SK-N-SH (cell line): ENCODE measurements at regions not wholly inside any gene's neighbourhood (a gene's known extent, or its start where the extent isn't known, plus 50 kb on each side); places are given as distances from the start of the nearest gene placed in this dataset.
A peak's percentile ranks its signal among the peaks of the same experiment; 100 is the strongest.

ENCODE experiments used
- CTCF ChIA-PET: fragments of 300-600, 350-600 bp; formaldehyde crosslinking; extraction: SDS; loops from one replicate; lab custom pipeline; 2021; lab: Yijun Ruan, JAX
- POLR2A ChIA-PET: fragments of 350-600 bp; sonication (Branson Sonifier 250); formaldehyde crosslinking; extraction: SDS; loops from one replicate; lab custom pipeline; 2020; ENCODE audit warnings: antibody characterized with exemption, inconsistent platforms; lab: Yijun Ruan, JAX
- DNase-seq: peaks from one replicate; pipeline ENCODE4 v3.0.0; 2012
- H2AFZ ChIP-seq: fragments of 200-600 bp; sonication (generic); 2 replicates; pipeline ENCODE4 v1.8.1; 2016; ENCODE audit warnings: antibody characterized with exemption, mild to moderate bottlenecking, low read depth
- H3F3A ChIP-seq: fragments of 200-600 bp; sonication (generic); replicated peaks from 2 replicates; pipeline ENCODE3; 2016; ENCODE audit warnings: antibody characterized with exemption, mild to moderate bottlenecking; ENCODE audit not compliant: insufficient read depth
- H3K27ac ChIP-seq, 2 experiments: fragments of 200-500 bp in 1 of 2; fragments of 200-600 bp in 1 of 2; sonication (Bioruptor generic) in 1 of 2; sonication (generic), shearing (Covaris generic) in 1 of 2; 2 replicates each; pipeline versions ENCODE4 v1.5.1 to v1.6.1; 2014 to 2016; ENCODE audit warnings: low read depth in 2 of 2, inconsistent platforms in 1 of 2, low read length in 1 of 2, mild to moderate bottlenecking in 1 of 2, mixed read lengths in 1 of 2
- H3K27me3 ChIP-seq: fragments of 200-600 bp; sonication (generic), shearing (Covaris generic); 2 replicates; pipeline ENCODE4 v1.6.1; 2016; ENCODE audit warnings: mixed run types; ENCODE audit not compliant: insufficient read depth
- H3K36me3 ChIP-seq, 2 experiments: fragments of 200-500 bp in 1 of 2; fragments of 200-600 bp in 1 of 2; sonication (Bioruptor generic) in 1 of 2; sonication (generic) in 1 of 2; replicated peaks in 1 of 2; 2 replicates each; pipeline versions ENCODE3 to v1.5.1; 2014 to 2016; ENCODE audit warnings: low read length in 1 of 2, mild to moderate bottlenecking in 1 of 2; ENCODE audit not compliant: insufficient read depth in 2 of 2, control insufficient read depth in 1 of 2
- H3K4me1 ChIP-seq, 2 experiments: fragments of 200-500 bp in 1 of 2; fragments of 200-600 bp in 1 of 2; sonication (Bioruptor generic) in 1 of 2; sonication (generic), shearing (Covaris generic) in 1 of 2; 2 replicates each; pipeline versions ENCODE4 v1.5.1 to v1.6.1; 2014 to 2016; ENCODE audit warnings: low read depth in 1 of 2, low read length in 1 of 2, mixed run types in 1 of 2; ENCODE audit not compliant: insufficient read depth in 2 of 2, control insufficient read depth in 1 of 2
- H3K4me2 ChIP-seq: fragments of 200-600 bp; sonication (generic), shearing (Covaris generic); 2 replicates; pipeline ENCODE4 v1.6.1; 2017; ENCODE audit warnings: mixed run types
- H3K4me3 ChIP-seq, 2 experiments: fragments of 200-500 bp in 1 of 2; fragments of 200-600 bp in 1 of 2; sonication (Bioruptor generic) in 1 of 2; sonication (generic), shearing (Covaris generic) in 1 of 2; 2 replicates each; pipeline versions ENCODE4 v1.5.1 to v1.8.1; 2014 to 2016; ENCODE audit warnings: low read depth in 2 of 2, inconsistent platforms in 1 of 2, low read length in 1 of 2, mild to moderate bottlenecking in 1 of 2, mixed read lengths in 1 of 2, moderate library complexity in 1 of 2
- H3K79me2 ChIP-seq: fragments of 200-600 bp; sonication (generic); 2 replicates; pipeline ENCODE4 v1.8.1; 2017; ENCODE audit warnings: mild to moderate bottlenecking; ENCODE audit not compliant: insufficient read depth
- H3K9ac ChIP-seq: fragments of 200-600 bp; sonication (generic); 2 replicates; pipeline ENCODE4 v1.6.1; 2017; ENCODE audit warnings: mixed run types
- H3K9me2 ChIP-seq: fragments of 200-600 bp; sonication (generic); 2 replicates; pipeline ENCODE4 v1.6.1; 2017; ENCODE audit warnings: mixed run types
- H3K9me3 ChIP-seq: fragments of 200-600 bp; sonication (generic); 2 replicates; pipeline ENCODE4 v1.6.1; 2017; ENCODE audit warnings: mixed run types, mild to moderate bottlenecking, moderate library complexity
- H4K20me1 ChIP-seq: fragments of 200-600 bp; sonication (generic); 2 replicates; pipeline ENCODE4 v1.6.1; 2017; ENCODE audit warnings: mild to moderate bottlenecking, mixed run types; ENCODE audit not compliant: insufficient read depth
- EP300 ChIP-seq, 2 experiments: IDR thresholded peaks; 2 replicates each; pipeline versions ENCODE4 v1.4.0 to v1.6.1; 2012; ENCODE audit warnings: borderline replicate concordance in 1 of 2, low read depth in 1 of 2, low read length in 1 of 2
- EZH2phosphoT487 ChIP-seq: fragments of 200-600 bp; sonication (generic); IDR thresholded peaks from 2 replicates; pipeline ENCODE4 v1.6.1; 2017; ENCODE audit warnings: low read depth, mixed run types, mild to moderate bottlenecking, antibody characterized with exemption, moderate library complexity, borderline replicate concordance
- FOSL2 ChIP-seq: IDR thresholded peaks from 2 replicates; pipeline ENCODE4 v1.4.0; 2012; ENCODE audit warnings: low read depth, mild to moderate bottlenecking, moderate library complexity, borderline replicate concordance
- MAX ChIP-seq: IDR thresholded peaks from 2 replicates; pipeline ENCODE4 v1.4.0; 2012; ENCODE audit warnings: low read depth
- MEF2A ChIP-seq: IDR thresholded peaks from 2 replicates; pipeline ENCODE4 v1.4.0; 2012; ENCODE audit warnings: low read depth, borderline replicate concordance
- NRF1 ChIP-seq: IDR thresholded peaks from 2 replicates; pipeline ENCODE4 v1.6.1; 2012; ENCODE audit warnings: low read depth, mild to moderate bottlenecking, low read length
- PBX3 ChIP-seq: IDR thresholded peaks from 2 replicates; pipeline ENCODE4; 2012
- POLR2AphosphoS5 ChIP-seq: IDR thresholded peaks from 2 replicates; pipeline ENCODE4 v1.6.1; 2012; ENCODE audit warnings: low read depth, low read length
- RCOR1 ChIP-seq: fragments of 150-350 bp; IDR thresholded peaks from 2 replicates; pipeline ENCODE4 v1.6.1; 2017; ENCODE audit warnings: antibody characterized with exemption, low read length
- RFX5 ChIP-seq: IDR thresholded peaks from 2 replicates; pipeline ENCODE4 v1.6.1; 2012; ENCODE audit warnings: mild to moderate bottlenecking, improper control_type of control experiment, low read length
- RXRA ChIP-seq: IDR thresholded peaks from 2 replicates; pipeline ENCODE4 v1.4.0; 2012; ENCODE audit warnings: low read depth, mild to moderate bottlenecking, borderline replicate concordance
- SIN3A ChIP-seq: IDR thresholded peaks from 2 replicates; pipeline ENCODE4 v1.6.1; 2012; ENCODE audit warnings: low read depth, mild to moderate bottlenecking, low read length, moderate library complexity, borderline replicate concordance
- TAF1 ChIP-seq: IDR thresholded peaks from 2 replicates; pipeline ENCODE4 v1.6.1; 2012; ENCODE audit warnings: low read depth, mild to moderate bottlenecking, low read length, moderate library complexity, borderline replicate concordance
- TCF12 ChIP-seq: IDR thresholded peaks from 2 replicates; pipeline ENCODE4 v1.4.0; 2012
- TEAD4 ChIP-seq: IDR thresholded peaks from 2 replicates; pipeline ENCODE4 v1.4.0; 2012; ENCODE audit warnings: mild to moderate bottlenecking, borderline replicate concordance; ENCODE audit not compliant: insufficient read depth
- USF2 ChIP-seq: fragments of 150-350 bp; IDR thresholded peaks from 2 replicates; pipeline ENCODE4 v1.6.1; 2017; ENCODE audit warnings: antibody characterized with exemption, low read length, low read depth, borderline replicate concordance
- YY1 ChIP-seq: IDR thresholded peaks from 2 replicates; pipeline ENCODE4 v1.4.0; 2012; ENCODE audit warnings: low read depth, mild to moderate bottlenecking
- WGBS: methylation state at CpG from one replicate; pipeline ENCODE4 v1.1.6; 2017; ENCODE audit warnings: low lambda C conversion rate; 5-methylcytosine and 5-hydroxymethylcytosine counted together
- TF ChIP-seq, protein P1 (sequence below): IDR thresholded peaks from 2 replicates; pipeline ENCODE4 v1.4.0; 2012; ENCODE audit warnings: low read depth, borderline replicate concordance

- Histone ChIP-seq H3K9ac (no peak overlapping the region), H3K9me2 (no peaks in the 10 kb centered on the region), H3K9me3 (no peaks in the 10 kb centered on the region), H4K20me1 (no peaks in the 10 kb centered on the region), H3K4me3 (no peak overlapping the region), H3K36me3 (no peaks in the 10 kb centered on the region), H3F3A (no peaks in the 10 kb centered on the region), H3K27me3 (no peaks in the 10 kb centered on the region), H3K4me2 (no peak overlapping the region), H3K79me2 (no peaks in the 10 kb centered on the region), H3K27ac (peak overlapping the region; percentile 60 to 62; a peak in 2 of 4 replicates), H3K4me1 (no peaks in the 10 kb centered on the region; a peak in 1 of 4 replicates), H2AFZ (no peak overlapping the region)
- TF ChIP-seq EZH2phosphoT487: no peak
- TF ChIP-seq TCF12: no peak
- POLR2A ChIA-PET: no interaction called here
- DNase-seq: no peak
- WGBS: 27% methylated on average over 1 of the region's 1 CpG
- CTCF ChIA-PET: no interaction called here
Observed at GRCh38 chrX:99654188-99654587, 755.9 kb downstream of the PCDH19 start.

- POLR2A ChIA-PET: no interaction called here
- 4% methylated on average over 1 of the region's 1 CpG for WGBS
Observed at GRCh38 chrX:99653352-99653751, 756.7 kb downstream of the PCDH19 start.

More at GRCh38 chrX:99653352-99653751, 756.7 kb downstream of the PCDH19 start:
- no peak overlapping the region for H3K4me3 ChIP-seq
- no peaks in the 10 kb centered on the region for H4K20me1 ChIP-seq
- TF ChIP-seq TCF12: peak; percentile 95
- TF ChIP-seq FOSL2: peak; percentile 10; the same call in 1 of the 2 replicates
- no peak for TF ChIP-seq USF2
- TF ChIP-seq NRF1: no peak
- TF ChIP-seq MEF2A: peak; percentile 54; the same call in 1 of the 2 replicates
- peak; percentile 30; the same call in 1 of the 2 replicates for TF ChIP-seq RXRA
- TF ChIP-seq PBX3: peak; percentile 71
- TF ChIP-seq RFX5: no peak
- no peak for TF ChIP-seq SIN3A
- no peak for TF ChIP-seq RCOR1
- TF ChIP-seq MAX: no peak
- no peak for TF ChIP-seq EZH2phosphoT487
- TF ChIP-seq TEAD4: 0 out of 2 replicates have a peak, but pooled peaks have one; percentile 13
- TF ChIP-seq EP300 (IDR thresholded peaks at IDR 0.05; ENCODE audit: borderline replicate concordance in 1 of 2, low read depth in 1 of 2, low read length in 1 of 2): peak in 1 of 2 experiments; percentile 78; a peak in 3 of 4 replicates
- no peak for TF ChIP-seq POLR2AphosphoS5
- TF ChIP-seq TAF1: no peak
- TF ChIP-seq, protein P1, sequence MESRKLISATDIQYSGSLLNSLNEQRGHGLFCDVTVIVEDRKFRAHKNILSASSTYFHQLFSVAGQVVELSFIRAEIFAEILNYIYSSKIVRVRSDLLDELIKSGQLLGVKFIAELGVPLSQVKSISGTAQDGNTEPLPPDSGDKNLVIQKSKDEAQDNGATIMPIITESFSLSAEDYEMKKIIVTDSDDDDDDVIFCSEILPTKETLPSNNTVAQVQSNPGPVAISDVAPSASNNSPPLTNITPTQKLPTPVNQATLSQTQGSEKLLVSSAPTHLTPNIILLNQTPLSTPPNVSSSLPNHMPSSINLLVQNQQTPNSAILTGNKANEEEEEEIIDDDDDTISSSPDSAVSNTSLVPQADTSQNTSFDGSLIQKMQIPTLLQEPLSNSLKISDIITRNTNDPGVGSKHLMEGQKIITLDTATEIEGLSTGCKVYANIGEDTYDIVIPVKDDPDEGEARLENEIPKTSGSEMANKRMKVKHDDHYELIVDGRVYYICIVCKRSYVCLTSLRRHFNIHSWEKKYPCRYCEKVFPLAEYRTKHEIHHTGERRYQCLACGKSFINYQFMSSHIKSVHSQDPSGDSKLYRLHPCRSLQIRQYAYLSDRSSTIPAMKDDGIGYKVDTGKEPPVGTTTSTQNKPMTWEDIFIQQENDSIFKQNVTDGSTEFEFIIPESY: no peak
- TF ChIP-seq YY1: no peak
- no peaks in the 10 kb centered on the region for H3K9me2 ChIP-seq
- peak overlapping the region; percentile 15; the same call in 1 of the 2 replicates for H3K4me2 ChIP-seq
- peak overlapping the region; percentile 55 to 60; a peak in 2 of 4 replicates for H3K27ac ChIP-seq
- H3K9ac ChIP-seq: no peak overlapping the region
- no peaks in the 10 kb centered on the region for H3K9me3 ChIP-seq
- H2AFZ ChIP-seq: no peak overlapping the region
- H3K79me2 ChIP-seq: no peaks in the 10 kb centered on the region
- H3K27me3 ChIP-seq: no peaks in the 10 kb centered on the region
- H3K4me1 ChIP-seq: no peaks in the 10 kb centered on the region; a peak in 1 of 4 replicates
- no peak for DNase-seq
- H3K36me3 ChIP-seq: no peaks in the 10 kb centered on the region
- CTCF ChIA-PET: no interaction called here
- no peaks in the 10 kb centered on the region for H3F3A ChIP-seq
